Endothelial cell of umbilical vein (primary cell): ENCODE measurements at regions not wholly inside any gene's neighbourhood (a gene's known extent, or its start where the extent isn't known, plus 50 kb on each side); places are given as distances from the start of the nearest gene placed in this dataset.

ENCODE experiments used
- BruUV-seq: library from RNA; stranded (reverse); fragments of 400-500 nt; replicated peaks from 2 replicates; lab custom pipeline; 2021; lab: Mats Ljungman, UMichigan
- CTCF ChIA-PET: fragments of 300-600, 350-600 bp; sonication (Branson Sonifier 250); formaldehyde crosslinking; loops from one replicate; lab custom pipeline; 2021; ENCODE audit warnings: antibody characterized with exemption, inconsistent platforms; lab: Charles Lee
- POLR2A ChIA-PET: fragments of 300-600, 350-600 bp; sonication (Branson Sonifier 250); formaldehyde crosslinking; loops from one replicate; lab custom pipeline; 2021; ENCODE audit warnings: antibody characterized with exemption, inconsistent platforms; lab: Charles Lee
- DNase-seq: peaks from one replicate; pipeline ENCODE4 v3.0.0-alpha.2; 2011; ENCODE audit warnings: low read depth, low spot score
- FAIRE-seq: peaks from 2 replicates; lab custom pipeline; 2011; peaks lifted over from hg19 to GRCh38; lab: Jason Lieb, UNC
- H2AFZ ChIP-seq: 2 replicates; pipeline ENCODE4 v1.6.0; 2012; ENCODE audit warnings: low read depth, low read length, control low read depth, inconsistent platforms
- H3K27ac ChIP-seq: 2 replicates; pipeline ENCODE4 v1.5.1; 2011; ENCODE audit warnings: low read depth, mild to moderate bottlenecking, control low read depth, low read length, moderate library complexity; ENCODE audit not compliant: insufficient read depth
- H3K27me3 ChIP-seq, 2 experiments: 2 replicates each; pipeline versions ENCODE4 v1.6.0 to v1.6.1; 2011; ENCODE audit warnings: low read length in 2 of 2, mixed read lengths in 1 of 2; ENCODE audit not compliant: control insufficient read depth in 2 of 2, insufficient read depth in 2 of 2
- H3K36me3 ChIP-seq, 2 experiments: 2 replicates in 1 of 2; 3 replicates in 1 of 2; pipeline ENCODE4 v1.5.1; 2011; ENCODE audit warnings: low read length in 2 of 2, mild to moderate bottlenecking in 1 of 2, moderate library complexity in 1 of 2; ENCODE audit not compliant: control insufficient read depth in 2 of 2, insufficient read depth in 2 of 2; ENCODE audit errors: extremely low read depth in 1 of 2
- H3K4me1 ChIP-seq: 3 replicates; pipeline ENCODE4 v1.5.1; 2011; ENCODE audit warnings: mild to moderate bottlenecking, low read length; ENCODE audit not compliant: control insufficient read depth, insufficient read depth; ENCODE audit errors: extremely low read depth
- H3K4me2 ChIP-seq: 2 replicates; pipeline ENCODE4 v1.6.1; 2011; ENCODE audit warnings: low read length, control low read depth, mixed read lengths; ENCODE audit not compliant: insufficient read depth
- H3K4me3 ChIP-seq, 3 experiments: fragments of 200-600 bp in 1 of 3; sonication (generic), shearing (Covaris generic) in 1 of 3; replicated peaks in 1 of 3; 2 replicates each; pipeline ENCODE4 v1.5.1; 2011 to 2016; ENCODE audit warnings: control low read depth in 3 of 3, low read length in 3 of 3, mild to moderate bottlenecking in 2 of 3, inconsistent platforms in 1 of 3, low read depth in 1 of 3, moderate library complexity in 1 of 3; ENCODE audit not compliant: insufficient read depth in 1 of 3
- H3K79me2 ChIP-seq: 2 replicates; pipeline ENCODE4 v1.6.0; 2012; ENCODE audit warnings: low read length, inconsistent platforms; ENCODE audit not compliant: control insufficient read depth, insufficient read depth
- H3K9ac ChIP-seq: replicated peaks from 2 replicates; pipeline ENCODE3; 2011; ENCODE audit warnings: low read length, control low read depth; ENCODE audit not compliant: insufficient read depth; ENCODE audit errors: extremely low read depth
- H3K9me1 ChIP-seq: replicated peaks from 3 replicates; pipeline ENCODE4 v1.6.0; 2011; ENCODE audit warnings: mild to moderate bottlenecking, low read length; ENCODE audit not compliant: control insufficient read depth, insufficient read depth; ENCODE audit errors: extremely low read depth
- H3K9me3 ChIP-seq: replicated peaks from 2 replicates; pipeline ENCODE4 v1.5.1; 2012; ENCODE audit warnings: low read length, inconsistent platforms; ENCODE audit not compliant: control insufficient read depth, insufficient read depth
- H4K20me1 ChIP-seq: replicated peaks from 2 replicates; pipeline ENCODE3; 2011; ENCODE audit warnings: mild to moderate bottlenecking, low read length; ENCODE audit not compliant: control insufficient read depth, insufficient read depth; ENCODE audit errors: extremely low read depth
- CTCF ChIP-seq, 2 donors: IDR thresholded peaks; 1 replicate in 1 of 2; 2 replicates in 1 of 2; pipeline ENCODE4 v1.5.1; 2011; ENCODE audit warnings: low read length in 2 of 2, mild to moderate bottlenecking in 2 of 2, moderate library complexity in 2 of 2, control low read depth in 1 of 2, inconsistent platforms in 1 of 2, low read depth in 1 of 2; ENCODE audit not compliant: insufficient read depth in 1 of 2; ENCODE audit errors: extremely low read depth in 1 of 2
- EZH2 ChIP-seq: IDR thresholded peaks from 2 replicates; pipeline ENCODE4 v1.6.1; 2012; ENCODE audit warnings: borderline replicate concordance, low read depth, mild to moderate bottlenecking, moderate library complexity, low read length, inconsistent platforms; ENCODE audit not compliant: severe bottlenecking
- FOS ChIP-seq: IDR thresholded peaks from 2 replicates; pipeline ENCODE4 v1.6.1; 2011; ENCODE audit warnings: mild to moderate bottlenecking, low read length, moderate library complexity, borderline replicate concordance; ENCODE audit not compliant: insufficient read depth
- GATA2 ChIP-seq: IDR thresholded peaks from 2 replicates; pipeline ENCODE4 v1.7.0; 2011; ENCODE audit warnings: low read depth, mild to moderate bottlenecking, moderate library complexity, mixed read lengths, low read length; ENCODE audit not compliant: insufficient read length, insufficient read depth
- JUN ChIP-seq: IDR thresholded peaks from 2 replicates; pipeline ENCODE4 v1.6.1; 2011; ENCODE audit warnings: borderline replicate concordance, low read depth; ENCODE audit not compliant: insufficient read length, insufficient read depth
- MYC ChIP-seq: IDR thresholded peaks from one replicate; pipeline ENCODE4 v1.6.1; 2011; ENCODE audit warnings: mild to moderate bottlenecking, low read depth, low read length
- POLR2A ChIP-seq: IDR thresholded peaks from 2 replicates; pipeline ENCODE4 v1.6.1; 2012; ENCODE audit warnings: low read depth, mild to moderate bottlenecking, control low read depth, low read length
- POLR2AphosphoS5 ChIP-seq: IDR thresholded peaks from 2 replicates; pipeline ENCODE4 v1.6.1; 2012; ENCODE audit warnings: low read depth, mild to moderate bottlenecking, control low read depth, low read length, moderate library complexity; ENCODE audit not compliant: insufficient read depth
- dilution Hi-C: fragments of 300-500 bp; cut with MboI; formaldehyde crosslinking; loops from one replicate; pipeline ENCODE4 v1.15.0; 2019; ENCODE audit warnings: low sequenced_read_pairs; ENCODE audit not compliant: extremely low pct_ligation_motif_present
- intact Hi-C: fragments of 100-400 bp; cut with micrococcal nuclease; formaldehyde crosslinking; loops from one replicate; pipeline ENCODE4 v1.10.0; 2022
- TF ChIP-seq, protein P1 (sequence below): IDR thresholded peaks from 2 replicates; pipeline ENCODE4 v1.6.1; 2011; ENCODE audit not compliant: insufficient read depth, insufficient read length

- intact Hi-C loops (no loop called here), dilution Hi-C loops (no loop called here)
- no peak for DNase-seq
- Histone ChIP-seq H3K9me1 (no peaks in the 10 kb centered on the region), H3K27me3 (peaks cover 0 to 3% of the 10 kb centered on the region in 2 experiments), H3K9ac (no peak overlapping the region), H3K4me1 (no peaks in the 10 kb centered on the region), H3K36me3 (no peaks in the 10 kb centered on the region), H4K20me1 (no peaks in the 10 kb centered on the region), H3K27ac (no peak overlapping the region), H3K4me2 (no peak overlapping the region), H3K4me3 (no peak overlapping the region), H3K79me2 (no peaks in the 10 kb centered on the region), H2AFZ (no peak overlapping the region), H3K9me3 (no peaks in the 10 kb centered on the region)
- ChIA-PET CTCF (no interaction called here), POLR2A (no interaction called here)
- FAIRE-seq, result no peak
- TF ChIP-seq MYC (no peak), POLR2AphosphoS5 (no peak), EZH2 (no peak), JUN (no peak), FOS (no peak), POLR2A (no peak)
- no TSS peak for BruUV-seq
These were observed 73.6 kb upstream of the AKAP12 start for GRCh38 chr6:151166180-151166579.

DNA sequence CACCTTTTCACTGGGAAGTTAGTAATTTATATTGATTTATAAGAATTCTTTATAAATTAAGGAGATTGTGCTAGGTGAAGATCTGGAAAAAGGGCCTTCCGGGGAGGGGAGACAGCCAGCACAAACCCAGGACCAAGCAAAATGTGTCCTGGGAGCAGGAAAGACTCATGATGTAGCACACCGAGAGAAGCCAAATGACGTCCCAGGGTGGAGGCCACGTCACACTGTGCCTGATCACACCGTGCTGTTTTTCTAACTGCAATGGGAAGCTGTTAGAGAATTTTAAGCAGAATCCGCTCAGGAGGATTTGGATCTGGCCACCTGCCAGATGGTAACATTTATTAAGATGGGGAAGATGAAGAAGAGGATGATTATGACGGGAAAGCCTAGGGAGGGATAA lies 72.7 kb upstream of the AKAP12 start:
- no peak for FAIRE-seq
- no peaks in the 10 kb centered on the region for H3K36me3 ChIP-seq

More for the DNA sequence above, 72.7 kb upstream of the AKAP12 start:
- no peak overlapping the region for H3K9ac ChIP-seq
- H3K79me2 ChIP-seq, result no peaks in the 10 kb centered on the region
- H4K20me1 ChIP-seq, result no peaks in the 10 kb centered on the region
- H3K4me1 ChIP-seq, result no peaks in the 10 kb centered on the region
- CTCF ChIA-PET, result no interaction called here
- BruUV-seq, result no TSS peak
- H3K4me3 ChIP-seq, result no peak overlapping the region
- H3K27ac ChIP-seq, result no peak overlapping the region
- intact Hi-C loops, result no loop called here
- POLR2A ChIA-PET, result no interaction called here
- no peak overlapping the region for H3K4me2 ChIP-seq
- H3K27me3 ChIP-seq, result peaks cover 0 to 3% of the 10 kb centered on the region in 2 experiments
- no peaks in the 10 kb centered on the region for H3K9me1 ChIP-seq
- H3K9me3 ChIP-seq, result no peaks in the 10 kb centered on the region
- no peak for DNase-seq
- no peak overlapping the region for H2AFZ ChIP-seq
- dilution Hi-C loops, result no loop called here
- no peak for TF ChIP-seq EZH2
- no peak for TF ChIP-seq POLR2A
- TF ChIP-seq, protein P1, sequence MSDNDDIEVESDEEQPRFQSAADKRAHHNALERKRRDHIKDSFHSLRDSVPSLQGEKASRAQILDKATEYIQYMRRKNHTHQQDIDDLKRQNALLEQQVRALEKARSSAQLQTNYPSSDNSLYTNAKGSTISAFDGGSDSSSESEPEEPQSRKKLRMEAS, result no peak
- no peak for TF ChIP-seq MYC
- no peak for TF ChIP-seq GATA2
- TF ChIP-seq FOS, result no peak
- TF ChIP-seq POLR2AphosphoS5, result no peak
- TF ChIP-seq CTCF (IDR thresholded peaks at IDR 0.05; ENCODE audit: extremely low read depth in 1 of 2, insufficient read depth in 1 of 2, low read depth in 1 of 2, low read length in 2 of 2), result no peak
- TF ChIP-seq JUN, result no peak
